NCI-H2081 (cell line): ENCODE measurements at regions not wholly inside any gene's neighbourhood (a gene's known extent, or its start where the extent isn't known, plus 50 kb on each side); places are given as distances from the start of the nearest gene placed in this dataset.

Experiments
- DNase-seq, 2 experiments: peaks; one replicate each; lab custom pipeline; 2025; lab: John Stamatoyannopoulos, UW

DNA sequence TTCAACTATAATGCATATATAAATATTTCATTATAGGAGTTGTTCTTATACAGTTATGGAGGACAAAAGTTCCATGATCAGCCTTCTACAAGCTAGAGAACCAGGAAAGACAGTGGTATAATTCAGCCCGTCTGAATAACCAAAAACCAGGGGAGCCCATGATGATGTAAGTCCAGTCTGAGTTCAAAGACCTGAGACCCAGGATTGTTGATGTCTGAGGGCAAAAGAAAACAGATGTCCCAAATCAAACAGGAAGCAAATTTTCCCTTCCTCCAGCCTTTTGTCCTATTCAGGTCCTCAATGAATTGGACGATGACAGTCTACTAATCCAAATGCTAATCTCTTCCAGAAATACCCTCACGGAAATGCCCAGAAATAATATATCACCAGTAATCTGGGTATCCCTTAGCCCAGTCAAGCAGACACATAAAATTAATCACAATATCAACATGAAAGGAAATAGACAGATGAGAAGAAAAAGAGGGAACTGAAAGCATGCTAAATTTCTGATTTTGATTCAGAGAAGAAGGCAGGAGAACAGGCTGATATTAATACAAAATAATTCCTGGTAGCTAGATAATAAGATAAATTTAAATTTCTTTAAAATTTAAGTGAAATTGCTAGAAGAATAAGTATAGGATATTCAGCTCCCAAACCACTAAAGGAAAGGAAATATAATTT is 255.6 kb upstream of the CTAGE1 start:
- DNase-seq, result no peak

DNA sequence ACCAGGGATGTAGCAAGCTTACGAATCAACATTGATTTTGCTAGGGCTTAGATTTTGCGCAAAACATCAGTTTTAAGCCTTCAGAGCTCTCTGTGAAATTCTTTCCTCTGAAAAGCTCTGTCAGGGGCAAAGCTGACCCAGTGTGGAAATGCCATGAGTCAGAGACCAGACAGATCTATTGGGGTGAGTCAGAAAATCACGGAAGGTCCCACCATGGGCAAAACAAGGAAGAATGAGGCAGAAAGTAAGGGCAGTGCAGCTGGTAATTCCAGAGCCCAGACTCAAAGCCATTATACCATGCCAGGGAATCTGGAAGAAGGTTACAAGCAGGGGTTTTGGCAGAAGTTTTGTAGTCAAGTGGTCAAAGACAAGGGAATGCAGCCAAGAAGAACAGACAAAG is 256.6 kb upstream of the CTAGE1 start:
- DNase-seq, result no peak

DNA sequence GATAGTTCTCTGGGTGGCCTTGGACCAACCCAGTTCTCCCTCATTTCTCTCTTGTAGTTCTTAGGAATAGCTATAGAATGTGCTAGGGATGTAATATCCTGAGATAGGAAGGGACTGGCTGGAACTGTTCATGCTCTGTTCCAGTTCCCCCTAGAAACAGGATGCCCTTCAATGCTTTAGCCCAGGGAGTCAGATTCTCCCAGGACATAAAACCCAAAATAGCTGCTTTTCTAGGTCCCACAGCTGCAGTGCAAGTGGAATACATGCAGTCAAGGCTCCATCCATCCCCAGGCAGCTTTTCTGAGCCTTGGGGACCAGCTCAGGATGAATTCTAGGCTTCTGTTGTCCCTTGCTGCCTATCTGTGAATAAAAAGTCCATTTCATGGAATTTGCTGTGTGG is 257.3 kb upstream of the CTAGE1 start:
- DNase-seq, result no peak

DNA sequence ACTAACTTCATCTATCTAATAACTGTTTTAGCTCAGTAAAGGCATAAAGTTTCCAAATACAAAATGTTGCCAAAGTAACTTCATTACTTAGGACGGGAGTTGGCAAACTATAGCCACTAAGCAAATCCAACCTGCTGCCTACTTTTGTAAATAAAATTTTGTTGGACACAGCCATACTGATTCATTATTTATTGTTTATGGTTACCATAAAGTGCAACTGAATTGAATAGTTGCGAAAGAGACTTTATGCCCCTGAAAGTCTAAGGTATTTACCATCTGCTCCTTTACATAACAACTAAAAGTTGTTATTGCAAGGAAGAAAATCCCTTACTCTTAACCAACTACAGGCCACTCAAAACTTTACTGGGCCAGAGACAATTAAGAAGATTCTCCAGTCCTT is 256.7 kb upstream of the RBBP8 start:
- DNase-seq, result no peak

DNA sequence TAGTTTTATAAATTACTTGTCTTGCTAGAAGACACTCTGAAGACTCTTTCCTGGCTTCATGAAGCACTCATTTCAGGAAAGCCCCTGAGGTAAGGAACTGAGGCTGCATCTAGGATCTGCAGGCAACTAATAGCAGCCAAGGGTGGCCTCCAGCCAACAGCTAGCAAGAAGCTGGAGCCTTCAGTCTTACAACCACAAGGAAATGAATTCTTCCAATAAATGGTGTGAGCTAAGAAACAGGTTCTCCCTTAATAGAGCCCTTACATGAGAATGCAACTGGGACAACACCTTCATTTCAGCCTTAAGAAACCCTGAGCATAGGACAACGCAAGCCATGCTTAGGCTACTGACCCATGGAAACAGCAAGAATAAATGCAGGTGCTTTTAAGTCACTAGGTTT is 254.6 kb upstream of the RBBP8 start:
- DNase-seq, result no peak

DNA sequence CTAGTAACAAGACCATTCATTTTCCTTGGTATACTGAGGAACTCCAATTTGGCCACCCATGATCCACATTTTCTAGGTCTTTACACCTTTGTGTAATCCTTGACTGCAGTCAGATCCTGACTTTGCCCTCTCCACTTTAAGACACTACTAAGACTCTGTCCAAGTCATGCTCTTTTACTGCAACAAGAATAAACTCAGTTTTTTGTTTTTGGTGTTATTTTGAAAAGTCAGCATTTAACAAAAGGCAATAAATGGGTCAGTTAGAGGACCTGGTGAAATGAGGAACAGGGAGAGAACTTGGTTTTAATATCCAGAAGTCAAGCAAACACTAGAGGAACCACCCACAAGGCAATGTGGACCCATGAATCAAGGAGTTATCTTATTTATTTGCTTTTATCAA is 252.2 kb upstream of the RBBP8 start:
- no peak for DNase-seq

DNA sequence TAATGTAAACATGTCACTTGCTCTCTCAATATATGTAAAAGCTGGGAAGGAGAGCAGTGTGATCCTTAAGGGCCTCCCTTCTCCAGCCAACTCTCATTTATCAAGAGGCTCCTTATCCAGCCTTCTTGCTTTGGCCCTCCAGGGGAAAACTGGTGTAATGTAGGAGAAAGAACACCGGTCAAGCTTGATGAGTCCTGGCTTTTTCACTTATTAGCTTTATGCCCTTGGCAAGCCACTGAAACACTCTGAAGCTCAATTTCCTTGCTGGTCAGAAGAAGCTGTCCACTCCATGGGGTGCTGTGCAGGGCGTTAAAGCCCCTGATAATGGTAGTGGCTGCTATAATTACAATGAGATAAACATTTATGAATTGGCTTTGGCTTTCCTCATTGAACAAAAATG is 251.2 kb upstream of the RBBP8 start:
- no peak for DNase-seq

DNA sequence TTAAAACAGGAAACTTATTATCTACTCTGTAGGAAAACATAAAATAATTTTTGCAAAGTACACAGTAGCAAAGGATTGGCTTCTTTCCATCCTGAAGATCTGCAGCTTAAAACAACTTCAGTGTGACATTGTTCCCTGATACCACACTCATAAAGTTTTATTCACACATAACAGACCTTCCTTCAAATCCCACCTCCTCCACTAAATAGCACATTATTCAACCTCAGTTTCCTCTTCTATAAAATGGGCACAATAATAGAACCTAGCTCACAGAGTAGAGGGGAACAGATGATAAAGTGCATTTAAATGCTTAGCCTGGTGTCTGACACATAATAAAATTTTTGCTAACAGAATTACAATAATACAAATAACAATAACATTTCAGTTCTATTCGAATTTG is 250.4 kb upstream of the RBBP8 start:
- DNase-seq, result no peak

DNA sequence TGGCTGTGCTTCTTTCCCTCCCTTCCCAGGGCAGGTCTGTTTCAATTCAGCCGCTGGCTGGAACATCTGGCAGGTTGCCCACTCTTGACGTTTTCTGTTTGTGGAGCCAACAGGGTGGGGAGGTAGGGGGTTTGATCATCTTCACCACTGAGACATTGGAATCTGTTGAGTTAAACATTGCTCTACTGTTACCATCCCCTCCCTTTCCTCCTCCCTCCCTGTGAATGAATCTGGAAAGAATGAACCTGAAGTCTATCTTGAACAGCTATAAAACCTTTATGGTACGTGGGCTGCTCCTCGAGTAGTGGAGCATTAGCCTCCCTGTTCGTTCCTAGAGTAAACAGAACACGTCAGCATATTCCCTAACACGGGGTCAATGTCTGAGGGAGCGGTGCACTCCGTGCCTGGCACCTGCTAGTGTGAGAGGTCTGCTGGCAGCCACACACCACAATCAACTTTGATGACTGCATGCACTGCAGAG is 249.9 kb upstream of the RBBP8 start:
- DNase-seq, result peak; percentile 76 to 77

DNA sequence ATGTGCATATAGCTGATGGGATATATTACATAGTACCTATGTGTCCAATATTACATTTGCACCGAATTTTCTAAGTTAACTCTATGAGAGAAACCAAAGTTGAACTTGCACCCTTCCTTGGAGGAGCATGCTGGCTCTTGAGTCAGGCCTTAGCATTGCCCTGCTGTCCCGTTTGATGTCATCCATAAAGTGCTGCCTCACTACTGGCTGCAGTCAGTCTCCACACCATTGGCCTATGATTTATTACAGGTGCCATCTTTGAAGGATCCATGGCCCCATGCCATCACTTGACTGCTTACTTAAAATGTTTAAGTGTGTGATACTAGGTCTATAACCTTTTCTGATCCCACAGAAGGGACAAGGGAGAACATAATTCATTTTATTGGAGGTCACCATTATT is 249.3 kb upstream of the RBBP8 start:
- DNase-seq, result no peak

DNA sequence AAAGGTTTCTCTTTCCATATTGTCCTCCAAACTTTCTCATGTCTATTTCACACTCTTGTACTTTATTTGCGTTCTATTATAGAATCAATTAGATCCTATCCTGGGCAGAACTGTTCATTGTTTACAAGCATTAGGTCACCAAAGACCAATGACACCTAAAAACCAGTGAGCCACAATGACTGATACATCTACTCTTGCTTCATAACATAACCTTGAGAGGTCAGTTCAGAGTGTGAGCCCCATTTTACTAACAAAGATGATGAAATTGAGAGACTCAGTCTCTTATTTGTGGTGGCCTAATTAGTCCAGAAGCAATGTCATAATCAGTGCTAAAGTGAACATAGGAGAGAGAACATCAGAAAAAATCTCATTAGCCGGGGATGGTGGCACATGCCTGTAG is 248.9 kb upstream of the RBBP8 start:
- DNase-seq, result no peak

DNA sequence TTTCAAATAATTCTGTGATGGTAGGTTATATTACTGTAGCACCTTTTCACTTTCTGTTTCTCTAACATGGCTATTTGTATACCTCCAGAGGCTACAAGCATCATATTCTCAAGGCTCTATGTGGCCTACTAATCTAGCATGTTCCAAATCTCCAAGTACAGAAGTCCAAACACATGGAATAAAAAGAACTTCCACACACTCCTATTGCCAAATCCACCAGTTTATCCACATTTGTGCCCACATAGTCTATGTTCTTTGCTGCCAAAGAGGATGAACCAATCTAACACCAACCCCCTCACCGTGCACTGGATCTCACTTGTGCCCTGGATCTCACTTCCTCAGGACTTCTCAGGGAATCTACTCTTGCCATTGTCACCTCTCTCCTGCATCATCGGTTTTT is 247.3 kb upstream of the RBBP8 start:
- no peak for DNase-seq

DNA sequence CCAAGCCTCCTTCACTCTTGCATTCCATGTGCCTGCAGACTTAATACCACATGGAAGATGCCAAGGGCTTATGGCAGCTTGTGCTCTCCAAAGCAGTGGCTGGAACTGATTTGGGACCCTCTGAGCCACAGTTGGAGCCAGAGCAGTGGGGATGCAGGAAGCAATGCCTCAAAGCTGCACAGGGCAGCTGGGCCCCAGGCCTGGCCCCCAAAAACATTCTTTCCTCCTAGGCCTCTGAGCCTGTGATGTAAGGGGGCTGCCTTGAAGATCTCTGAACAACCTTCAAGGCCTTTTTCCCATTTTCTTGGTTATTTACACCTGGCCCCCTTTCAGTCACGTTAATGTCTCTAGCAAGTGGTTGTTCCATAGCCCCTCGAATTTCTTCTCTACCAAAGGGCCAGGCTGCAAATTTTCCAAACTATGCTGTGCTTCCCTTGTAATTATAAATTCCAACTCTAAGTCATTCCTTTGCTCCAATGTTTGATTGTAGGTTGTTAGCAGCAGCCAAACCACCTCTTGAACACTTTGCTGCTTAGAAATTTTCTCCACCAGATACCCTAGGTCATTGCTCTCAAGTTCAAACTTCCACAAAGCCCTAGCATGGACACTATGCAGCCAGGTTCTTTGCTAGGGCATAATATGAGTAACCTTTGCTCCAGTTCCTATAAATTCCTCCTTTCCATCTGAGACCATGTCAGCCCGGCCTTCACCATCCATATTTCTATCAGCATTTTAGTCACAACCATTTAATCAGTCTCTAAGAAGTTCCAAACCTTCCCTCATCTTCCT is 245.0 kb upstream of the RBBP8 start:
- DNase-seq, result no peak

DNA sequence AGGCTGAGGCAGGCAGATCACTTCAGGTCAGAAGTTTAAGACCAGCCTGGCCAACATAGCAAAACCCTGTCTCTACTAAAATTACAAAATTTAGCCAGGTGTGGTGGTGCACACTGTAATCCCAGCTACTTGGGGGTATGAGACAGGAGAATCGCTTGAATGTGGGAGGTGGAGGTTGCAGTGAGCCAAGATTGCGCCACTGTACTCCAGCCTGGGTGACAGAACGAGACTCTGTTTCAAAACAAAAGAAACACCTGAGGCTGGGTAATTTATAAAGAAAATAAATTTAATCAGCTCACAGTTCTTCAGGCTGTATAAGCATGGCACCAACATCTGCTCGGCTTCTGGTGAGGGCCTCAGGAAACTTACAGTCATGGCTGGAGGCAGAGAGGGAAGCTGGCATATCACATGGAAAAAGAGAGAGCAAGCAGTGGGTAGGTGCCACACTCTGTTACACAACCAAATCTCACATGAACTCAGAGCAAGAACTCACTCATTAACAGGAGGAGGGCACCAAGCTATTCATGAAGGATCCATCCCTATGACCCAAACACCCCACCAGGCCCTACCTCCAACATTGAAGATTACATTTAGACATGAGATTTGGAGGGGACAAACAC is 244.1 kb upstream of the RBBP8 start:
- DNase-seq, result no peak

DNA sequence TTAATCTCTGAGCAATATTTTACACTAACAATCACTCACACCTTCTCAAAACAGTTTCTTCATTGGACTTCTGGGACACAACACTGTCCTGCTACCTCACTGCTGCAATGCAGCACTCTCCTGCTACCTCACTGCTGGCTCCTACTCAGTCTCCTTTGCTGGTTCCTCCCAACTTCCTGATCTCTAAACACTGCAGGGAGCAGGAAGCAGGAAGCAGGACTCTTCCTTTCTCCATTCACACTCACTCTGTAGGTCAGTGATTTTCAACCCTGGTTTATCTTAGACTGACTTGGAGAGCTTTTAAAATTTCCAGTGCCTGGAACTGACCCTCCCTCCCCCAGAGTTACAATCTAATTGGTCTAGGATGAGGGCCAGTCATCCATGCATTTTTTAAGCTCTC is 243.4 kb upstream of the RBBP8 start:
- no peak for DNase-seq

DNA sequence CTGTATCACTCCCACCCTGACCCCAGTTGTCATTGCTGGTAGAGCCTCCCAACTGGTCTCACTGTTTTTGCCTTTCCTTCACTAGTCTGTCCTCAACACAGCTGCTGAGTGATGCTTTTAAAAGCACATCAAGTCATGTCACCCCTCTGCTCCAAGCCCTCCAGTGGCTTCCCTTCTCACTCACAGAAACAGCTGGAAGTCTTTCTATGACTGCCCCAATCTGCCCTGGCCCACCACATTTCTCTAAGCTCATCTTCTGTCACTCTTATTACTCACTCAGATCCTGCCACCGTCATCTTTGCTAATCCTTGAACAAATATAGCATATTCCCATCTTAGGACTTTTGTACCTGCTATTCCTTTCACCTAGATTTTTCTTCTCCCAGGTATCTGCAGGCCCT is 242.6 kb upstream of the RBBP8 start:
- no peak for DNase-seq

DNA sequence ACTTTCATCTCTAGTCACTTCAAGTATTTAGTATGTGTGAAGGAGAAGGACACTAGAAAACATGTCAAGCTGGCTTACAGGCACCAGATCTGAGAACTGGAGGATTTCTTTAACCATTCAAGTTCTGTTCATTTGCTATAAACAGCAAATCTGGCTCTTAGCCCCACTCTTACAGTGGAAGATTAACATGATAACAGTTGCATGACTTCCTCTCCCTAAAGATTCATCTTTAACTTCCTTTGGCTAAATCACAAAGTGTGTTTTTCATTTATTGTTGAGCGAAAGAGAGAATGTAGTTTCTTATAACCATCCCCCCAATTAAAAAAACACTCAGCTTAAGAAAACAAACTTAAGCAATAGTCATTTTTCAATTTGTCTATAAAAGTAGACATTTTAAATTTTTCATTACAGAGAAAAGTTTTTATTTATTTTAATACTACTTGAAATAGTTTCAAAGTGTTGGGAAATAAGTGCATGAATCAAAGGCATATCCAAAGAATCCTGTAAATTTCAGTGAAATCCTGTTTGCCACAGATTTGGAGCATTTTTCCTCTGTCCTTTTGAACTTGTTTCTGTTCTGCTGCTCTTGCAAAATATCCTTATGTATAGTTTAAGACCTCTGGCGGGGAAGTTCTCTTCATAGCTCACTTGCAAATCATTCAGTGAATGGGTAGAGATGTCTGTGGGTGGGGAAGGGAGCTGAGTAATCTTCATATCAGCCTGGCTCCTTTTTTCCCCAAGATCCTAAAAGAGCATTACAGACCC is 241.0 kb upstream of the RBBP8 start:
- no peak for DNase-seq

DNA sequence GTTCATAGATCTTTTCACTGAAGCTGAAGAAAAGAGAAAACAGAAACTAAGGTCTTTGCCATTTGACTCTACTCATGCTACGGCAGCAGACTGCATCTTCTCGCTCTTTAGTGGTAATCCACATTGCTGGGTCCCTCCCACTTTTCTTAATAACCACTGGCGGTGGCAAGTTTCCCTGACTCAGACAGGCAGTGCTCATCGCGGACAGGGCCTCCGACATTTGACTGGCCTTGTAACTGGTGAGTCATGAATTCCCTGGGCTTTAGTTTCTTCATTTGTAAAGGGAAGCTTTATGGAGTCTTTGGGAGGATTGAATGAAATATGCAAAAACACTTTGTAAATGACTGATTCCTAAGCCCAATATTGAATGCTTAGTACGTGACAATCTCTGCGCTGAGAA is 238.2 kb upstream of the RBBP8 start:
- DNase-seq, result no peak

DNA sequence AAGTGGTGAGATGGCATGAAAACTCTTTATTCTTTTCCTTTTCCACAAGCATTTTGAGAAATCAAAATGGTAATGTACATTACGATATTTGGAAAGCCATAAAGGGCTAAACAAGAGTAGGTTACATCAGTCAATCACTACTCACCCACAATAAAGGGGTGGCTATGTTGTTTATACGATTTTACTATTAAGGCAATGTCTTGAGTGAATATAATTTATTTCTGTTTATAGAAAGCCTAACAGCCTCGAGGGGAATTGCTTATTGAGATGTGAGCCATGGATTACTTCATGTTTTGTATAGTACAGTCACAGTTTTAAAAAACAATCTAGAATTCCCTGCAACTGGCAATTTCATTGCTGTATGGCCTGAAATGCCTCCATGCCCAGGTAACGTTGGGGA is 237.5 kb upstream of the RBBP8 start:
- no peak for DNase-seq

DNA sequence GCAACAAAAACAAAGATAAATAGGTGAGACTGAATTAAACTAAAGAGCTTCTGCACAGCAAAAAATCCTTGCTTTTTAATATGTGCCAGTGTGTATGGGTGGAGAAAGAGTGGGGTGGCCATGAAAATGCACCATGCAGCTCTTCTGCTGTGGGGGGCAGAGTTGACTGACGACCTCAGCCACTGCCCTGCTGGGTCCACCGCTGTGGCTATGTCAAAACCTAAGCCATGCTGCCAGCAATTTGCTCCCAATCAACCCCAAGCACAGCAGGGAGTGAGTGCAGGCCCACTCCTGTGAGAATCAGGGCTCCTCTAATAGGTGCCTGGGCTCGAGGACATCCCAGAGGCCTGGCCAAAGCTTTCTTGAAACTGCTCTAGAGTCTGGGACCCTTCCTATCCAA is 235.6 kb upstream of the RBBP8 start:
- no peak for DNase-seq

DNA sequence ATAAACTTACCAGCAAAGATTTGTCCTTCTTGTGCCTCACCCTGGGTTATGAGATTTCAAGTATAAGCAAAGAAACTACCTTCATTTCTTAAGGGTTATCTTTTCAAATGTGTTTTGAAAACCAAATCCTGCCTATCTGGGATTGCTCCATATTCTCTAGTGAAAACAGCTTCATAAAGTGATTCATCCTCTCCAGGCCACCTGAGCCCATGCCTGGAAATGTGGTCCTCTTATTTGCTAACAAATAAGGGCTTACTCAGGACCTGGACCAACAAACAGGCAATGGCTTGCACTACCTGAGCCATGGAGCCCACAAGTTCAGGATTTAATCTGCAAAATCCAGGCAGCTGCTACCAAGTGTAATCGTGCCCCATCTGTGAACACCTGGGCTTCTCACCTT is 234.4 kb upstream of the RBBP8 start:
- no peak for DNase-seq

DNA sequence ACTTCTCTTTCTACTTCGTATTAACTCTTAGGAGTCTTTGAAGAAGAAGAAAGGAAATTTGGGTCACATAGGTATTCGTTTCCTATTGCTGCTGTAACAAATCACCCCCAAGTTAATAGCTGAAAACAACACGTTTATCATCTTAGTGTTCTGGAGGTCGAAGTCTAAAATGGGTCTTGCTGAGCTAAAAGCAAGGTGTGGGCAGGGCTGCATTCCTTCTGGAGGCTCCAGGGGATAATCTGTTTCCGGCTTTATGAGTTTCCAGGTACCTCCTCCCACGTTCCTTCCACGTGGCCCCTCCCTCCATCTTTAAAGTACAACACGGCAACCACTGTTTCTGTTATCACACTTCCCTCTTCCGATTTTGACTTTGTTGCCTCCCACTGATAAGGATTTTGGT is 233.5 kb upstream of the RBBP8 start:
- no peak for DNase-seq

DNA sequence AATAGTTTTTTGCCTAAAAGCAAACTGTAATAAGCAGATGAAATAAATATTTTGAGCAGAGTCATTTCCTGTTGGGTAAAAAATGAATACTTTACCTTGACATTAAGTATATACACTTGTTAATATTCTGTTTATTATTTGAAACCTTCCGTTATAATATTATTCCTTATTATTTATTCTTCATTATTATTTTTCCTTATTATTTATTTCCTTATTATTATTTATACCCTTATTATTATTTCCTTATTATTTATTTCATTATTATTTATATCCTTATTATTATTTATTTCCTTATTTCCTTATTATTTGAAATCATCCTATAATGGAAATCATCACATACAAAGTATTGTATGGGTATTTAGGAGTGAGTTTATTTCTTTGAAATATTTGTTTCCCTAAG is 232.2 kb upstream of the RBBP8 start:
- DNase-seq, result no peak
